GM18867 (cell line): ENCODE measurements at regions not wholly inside any gene's neighbourhood (a gene's known extent, or its start where the extent isn't known, plus 50 kb on each side); places are given as distances from the start of the nearest gene placed in this dataset.
"Not testable (repeated sequence)": the region's sequence is repeated elsewhere in the genome, so short reads cannot be mapped to it uniquely, and the experiment has no call there.

Experiments used
- ATAC-seq: cut with Tn5 transposase; IDR thresholded peaks from one replicate; pipeline ENCODE4 v1.9.1; 2021; ENCODE audit warnings: mild to moderate bottlenecking, moderate library complexity; ENCODE audit not compliant: unreplicated experiment

DNA sequence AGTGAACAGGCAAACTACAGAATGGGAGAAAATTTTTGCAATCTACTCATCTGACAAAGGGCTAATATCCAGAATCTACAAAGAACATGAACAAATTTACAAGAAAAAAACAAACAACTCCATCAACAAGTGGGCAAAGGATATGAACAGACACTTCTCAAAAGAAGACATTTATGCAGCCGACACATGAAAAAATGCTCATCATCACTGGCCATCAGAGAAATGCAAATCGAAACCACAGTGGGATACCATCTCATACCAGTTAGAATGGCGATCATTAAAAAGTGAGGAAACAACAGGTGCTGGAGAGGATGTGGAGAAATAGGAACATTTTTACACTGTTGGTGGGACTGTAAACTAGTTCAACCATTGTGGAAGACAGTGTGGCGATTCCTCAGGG is 167.8 kb upstream of the PWP1 start:
- not testable (repeated sequence) for ATAC-seq

DNA sequence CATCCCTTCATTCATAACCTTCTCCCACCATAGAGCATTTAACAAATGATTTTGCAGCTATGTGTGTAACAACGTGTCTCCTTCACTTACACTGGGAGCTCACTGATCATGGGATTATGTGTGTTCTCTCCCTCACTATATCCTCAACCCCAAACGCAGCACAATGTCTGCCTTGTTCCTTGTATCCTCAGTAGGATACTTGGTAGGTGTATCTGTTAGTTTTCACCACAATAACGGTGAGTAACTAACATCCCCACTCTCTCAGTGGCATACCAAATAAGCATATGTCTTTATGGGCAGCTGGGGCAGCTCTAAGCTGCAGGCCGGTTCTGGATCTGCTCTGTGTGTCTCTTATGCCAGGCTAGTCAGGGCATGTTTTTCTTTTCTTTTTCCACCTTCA is 166.7 kb upstream of the PWP1 start:
- no peak for ATAC-seq

GRCh38 chr12:107519906-107520859 is 165.4 kb upstream of the PWP1 start:
- no peak for ATAC-seq

DNA sequence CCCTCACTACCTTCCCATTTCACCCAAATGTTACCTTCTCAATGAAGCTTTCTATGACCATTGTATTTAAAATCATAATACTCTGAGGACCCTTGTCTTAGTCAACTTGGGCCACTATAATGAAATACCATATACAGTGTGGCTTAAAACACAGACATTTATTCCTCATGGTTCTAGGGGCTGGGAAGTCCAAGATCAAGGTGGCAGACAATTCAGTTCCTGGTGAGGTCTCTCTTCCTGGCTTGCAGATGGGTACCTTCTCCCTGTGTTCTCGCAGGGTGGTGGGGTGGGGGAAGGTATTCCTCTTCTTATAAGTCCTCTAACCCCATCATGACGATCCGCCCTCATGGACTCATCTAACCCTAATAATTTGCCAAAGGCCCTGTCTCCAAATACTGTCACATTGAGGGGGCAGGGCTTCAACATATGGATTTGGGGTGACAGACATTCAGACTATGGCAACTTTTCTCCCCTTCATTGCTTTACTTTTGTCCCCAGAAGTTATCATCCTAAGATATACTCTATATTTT is 163.7 kb upstream of the PWP1 start:
- ATAC-seq: no peak

DNA sequence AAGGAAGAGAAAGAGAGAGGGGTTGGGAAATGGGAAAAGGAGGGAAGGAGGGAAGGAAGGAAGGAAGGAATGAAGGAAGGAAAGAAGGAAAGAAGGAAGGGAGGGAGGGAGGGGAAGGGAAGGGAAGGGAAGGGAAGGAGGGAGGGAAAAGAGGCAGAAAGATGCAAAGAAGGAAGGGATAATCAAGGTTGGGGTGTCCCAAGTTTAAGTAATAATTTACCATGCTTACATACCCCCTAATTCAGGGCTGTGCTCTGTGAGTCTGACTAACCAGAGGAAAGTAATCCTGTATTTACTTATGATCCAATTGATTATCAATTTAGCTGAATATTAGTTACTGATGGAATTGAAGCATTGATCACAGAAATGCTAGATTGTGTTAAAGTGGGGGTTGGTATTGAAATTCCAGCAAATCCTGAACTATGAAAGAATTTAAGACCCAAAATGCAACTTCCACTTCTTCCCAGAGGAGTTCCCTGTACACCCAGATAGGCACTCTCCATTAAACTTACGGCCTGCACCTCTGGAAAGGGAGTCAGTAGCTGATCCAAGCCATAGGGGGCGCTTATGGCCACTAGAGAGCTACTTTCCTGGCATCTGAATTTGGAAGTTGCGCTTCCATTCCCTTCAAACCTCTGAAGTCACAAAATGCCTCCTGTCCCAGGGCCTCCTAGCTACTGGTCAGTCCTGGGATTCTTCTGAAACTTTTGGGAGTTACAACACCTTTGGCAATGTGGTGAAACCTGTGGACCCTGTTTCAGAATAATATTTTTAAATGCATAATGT is 162.7 kb upstream of the PWP1 start:
- no peak for ATAC-seq

- no peak for ATAC-seq
These were observed 161.6 kb upstream of the PWP1 start for GRCh38 chr12:107523775-107524535.

- no peak for ATAC-seq
These were observed 160.4 kb upstream of the PWP1 start for GRCh38 chr12:107525063-107525718.

DNA sequence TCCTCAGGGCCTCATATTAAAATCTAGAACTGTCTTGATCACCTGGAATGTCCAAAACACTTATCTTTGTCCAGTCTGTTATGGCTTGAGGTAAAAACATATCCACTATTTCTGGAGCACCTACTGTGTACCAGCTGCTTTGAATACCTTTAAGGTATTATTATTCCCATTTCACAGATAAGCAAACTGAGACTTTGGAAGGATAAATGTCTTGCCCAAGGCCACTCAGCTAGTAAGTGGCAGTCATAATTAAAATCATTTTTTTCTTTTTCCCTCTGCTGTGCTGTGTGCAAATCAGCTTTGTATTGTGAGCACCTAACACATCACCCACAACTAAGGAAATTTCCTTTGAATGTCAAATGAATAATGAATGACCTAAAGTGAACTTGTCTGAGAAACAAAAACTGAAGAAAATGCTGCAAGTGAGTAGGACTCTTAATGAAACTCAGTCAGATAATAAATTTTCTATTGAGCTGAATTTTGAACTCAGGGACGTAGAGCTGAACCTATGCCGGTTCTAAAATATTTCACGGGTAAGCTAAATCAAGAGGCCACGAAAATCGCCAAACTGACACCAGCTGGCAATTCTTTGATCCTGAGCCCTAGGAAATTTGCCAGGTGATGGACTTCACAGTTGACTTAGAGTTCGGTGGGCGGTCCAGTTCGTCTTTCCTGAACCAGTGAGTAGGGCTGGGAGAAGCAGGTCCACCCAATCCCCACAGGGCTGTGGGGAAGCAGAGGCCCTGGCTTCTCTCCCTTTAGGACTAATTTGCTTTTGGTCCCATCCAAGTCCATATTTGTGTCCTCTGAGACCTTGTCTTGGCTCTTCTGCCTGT is 159.7 kb upstream of the PWP1 start:
- ATAC-seq: no peak

- no peak for ATAC-seq
These were observed 158.9 kb upstream of the PWP1 start for GRCh38 chr12:107526555-107527180.

DNA sequence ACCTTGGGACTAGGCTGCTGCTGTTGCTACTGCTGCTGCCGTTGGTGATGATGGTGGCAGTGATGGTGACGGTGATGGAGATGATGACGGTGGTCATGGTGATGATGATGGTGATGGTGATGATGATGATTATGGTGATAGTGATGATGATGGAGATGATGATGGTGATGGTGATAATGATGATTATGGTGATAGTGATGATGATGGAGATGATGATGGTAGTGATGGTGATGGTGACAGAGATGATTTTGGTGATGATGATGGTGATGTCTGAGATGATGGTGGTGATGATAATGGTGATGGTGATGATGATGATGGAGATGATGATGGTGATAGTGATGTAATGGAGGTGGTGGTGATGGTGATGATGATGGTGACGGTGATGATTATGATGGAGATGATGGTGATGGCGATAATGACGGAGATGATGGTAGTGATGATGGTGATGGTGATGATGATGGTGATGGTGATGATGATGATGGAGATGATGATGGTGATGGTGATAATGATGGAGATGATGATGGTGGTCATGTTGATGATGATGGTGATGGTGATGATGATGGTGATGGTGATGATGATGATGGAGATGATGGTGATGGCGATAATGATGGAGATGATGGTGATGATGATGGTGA is 156.8 kb upstream of the PWP1 start:
- no peak for ATAC-seq

GRCh38 chr12:107529991-107530390 is 155.6 kb upstream of the PWP1 start:
- ATAC-seq: no peak

DNA sequence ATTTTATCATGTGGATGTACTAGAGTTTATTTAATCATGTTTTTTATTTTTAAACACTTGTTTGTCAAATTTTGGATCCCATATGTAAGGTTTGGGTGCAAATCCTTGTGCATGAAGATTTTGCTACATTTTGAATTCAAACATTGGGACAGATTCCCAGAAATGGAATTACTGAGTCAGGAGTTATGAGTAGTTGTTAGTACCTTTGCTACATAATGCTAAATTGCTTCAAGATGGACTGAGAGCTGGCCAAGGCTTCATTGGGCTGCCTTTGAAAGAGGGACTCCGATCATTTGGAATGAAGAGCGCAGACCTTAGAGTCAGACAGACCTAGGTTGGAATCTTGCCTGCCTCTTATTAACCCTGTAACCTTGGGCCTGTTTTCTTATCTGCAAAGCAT is 154.9 kb upstream of the PWP1 start:
- no peak for ATAC-seq

DNA sequence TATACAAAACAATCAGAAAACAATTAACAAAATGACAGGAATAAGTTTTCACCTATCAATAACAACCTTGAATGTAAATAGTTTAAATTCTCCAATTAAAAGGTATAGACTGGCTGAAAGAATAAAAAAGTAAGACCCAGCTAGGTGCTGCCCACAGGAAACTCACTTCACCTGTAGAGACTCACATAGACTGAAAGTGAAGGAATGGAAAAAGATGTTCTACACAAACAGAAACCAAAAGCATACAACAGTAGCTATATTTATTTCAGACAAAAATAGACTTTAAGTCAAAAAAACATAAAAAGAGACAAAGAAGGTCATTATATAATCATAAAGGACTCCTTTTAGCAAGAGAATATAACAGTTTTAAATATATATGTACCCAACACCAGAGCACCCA is 152.4 kb upstream of the PWP1 start:
- peak; percentile 89 for ATAC-seq

GRCh38 chr12:107536613-107537012 is 149.0 kb upstream of the PWP1 start:
- ATAC-seq: no peak

- ATAC-seq: no peak
These were observed 148.0 kb upstream of the PWP1 start for GRCh38 chr12:107537464-107538119.

GRCh38 chr12:107539196-107539939 is 146.2 kb upstream of the PWP1 start:
- ATAC-seq: no peak

GRCh38 chr12:107541001-107541705 is 144.4 kb upstream of the PWP1 start:
- no peak for ATAC-seq
